ENCODE measurements at regions not wholly inside any gene's neighbourhood (a gene's known extent, or its start where the extent isn't known, plus 50 kb on each side); places are given as distances from the start of the nearest gene placed in this dataset.

DNA sequence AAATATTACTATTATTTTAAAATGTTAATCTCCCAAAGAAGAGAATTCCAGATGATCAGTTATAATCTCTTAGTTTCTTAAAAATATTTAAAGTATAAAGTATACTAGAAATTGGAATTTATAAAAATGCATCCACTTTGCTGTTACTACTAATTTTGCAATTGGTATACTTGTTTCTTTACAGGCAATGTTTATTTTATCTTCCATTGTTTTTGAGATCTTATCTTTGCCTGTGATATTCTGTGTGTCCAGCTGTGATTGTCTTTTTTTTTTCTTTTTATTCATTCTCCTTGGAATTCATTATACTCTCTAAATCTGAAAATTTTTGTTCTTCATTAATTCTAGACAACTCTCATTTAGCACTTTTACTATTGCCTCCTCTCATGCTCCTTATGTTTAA, 652.6 kb downstream of the TNS3 start:
- TF ChIP-seq, protein P1, sequence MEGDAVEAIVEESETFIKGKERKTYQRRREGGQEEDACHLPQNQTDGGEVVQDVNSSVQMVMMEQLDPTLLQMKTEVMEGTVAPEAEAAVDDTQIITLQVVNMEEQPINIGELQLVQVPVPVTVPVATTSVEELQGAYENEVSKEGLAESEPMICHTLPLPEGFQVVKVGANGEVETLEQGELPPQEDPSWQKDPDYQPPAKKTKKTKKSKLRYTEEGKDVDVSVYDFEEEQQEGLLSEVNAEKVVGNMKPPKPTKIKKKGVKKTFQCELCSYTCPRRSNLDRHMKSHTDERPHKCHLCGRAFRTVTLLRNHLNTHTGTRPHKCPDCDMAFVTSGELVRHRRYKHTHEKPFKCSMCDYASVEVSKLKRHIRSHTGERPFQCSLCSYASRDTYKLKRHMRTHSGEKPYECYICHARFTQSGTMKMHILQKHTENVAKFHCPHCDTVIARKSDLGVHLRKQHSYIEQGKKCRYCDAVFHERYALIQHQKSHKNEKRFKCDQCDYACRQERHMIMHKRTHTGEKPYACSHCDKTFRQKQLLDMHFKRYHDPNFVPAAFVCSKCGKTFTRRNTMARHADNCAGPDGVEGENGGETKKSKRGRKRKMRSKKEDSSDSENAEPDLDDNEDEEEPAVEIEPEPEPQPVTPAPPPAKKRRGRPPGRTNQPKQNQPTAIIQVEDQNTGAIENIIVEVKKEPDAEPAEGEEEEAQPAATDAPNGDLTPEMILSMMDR (conservative IDR thresholded peaks at IDR 0.05; ENCODE audit: low read depth, low read length) = no peak
- TF ChIP-seq FOS (IDR thresholded peaks at IDR 0.05; ENCODE audit: low read depth, low read length) = no peak

All from IMR-90 (cell line).